Liver (tissue), 8 donors: ENCODE measurements at regions not wholly inside any gene's neighbourhood (a gene's known extent, or its start where the extent isn't known, plus 50 kb on each side); places are given as distances from the start of the nearest gene placed in this dataset.
"Not testable (repeated sequence)": the region's sequence is repeated elsewhere in the genome, so short reads cannot be mapped to it uniquely, and the experiment has no call there.

ENCODE experiments used
- DNase-seq: peaks from one replicate; pipeline ENCODE4 v3.0.0-alpha.2; 2017; ENCODE audit warnings: low spot score
- H3K27ac ChIP-seq, 2 donors: one replicate each; pipeline ENCODE4 v1.7.0; 2013; ENCODE audit warnings: inconsistent platforms in 2 of 2, low read length in 2 of 2, control low read depth in 1 of 2, low read depth in 1 of 2, mild to moderate bottlenecking in 1 of 2
- H3K27me3 ChIP-seq, 4 donors: one replicate each; pipeline versions ENCODE4 v1.6.1 to v1.7.0; 2013; ENCODE audit warnings: low read length in 3 of 4, inconsistent platforms in 1 of 4, mild to moderate bottlenecking in 1 of 4, moderate library complexity in 1 of 4; ENCODE audit not compliant: control insufficient read depth in 4 of 4, insufficient read depth in 4 of 4
- H3K36me3 ChIP-seq, 4 donors: one replicate each; pipeline versions ENCODE4 v1.6.1 to v1.7.0; 2013; ENCODE audit warnings: low read length in 3 of 4, mild to moderate bottlenecking in 3 of 4, low read depth in 1 of 4, moderate library complexity in 1 of 4; ENCODE audit not compliant: control insufficient read depth in 4 of 4, insufficient read depth in 3 of 4
- H3K4me1 ChIP-seq, 4 donors: one replicate each; pipeline versions ENCODE4 v1.6.1 to v1.7.0; 2013; ENCODE audit warnings: low read length in 3 of 4, mild to moderate bottlenecking in 3 of 4, moderate library complexity in 1 of 4; ENCODE audit not compliant: control insufficient read depth in 4 of 4, insufficient read depth in 4 of 4
- H3K4me3 ChIP-seq, 3 donors: one replicate each; pipeline versions ENCODE4 v1.6.1 to v1.7.0; 2013; ENCODE audit warnings: low read length in 3 of 3, control low read depth in 1 of 3, low read depth in 1 of 3, mild to moderate bottlenecking in 1 of 3
- H3K9ac ChIP-seq, 2 donors: one replicate each; pipeline ENCODE4 v1.7.0; 2013; ENCODE audit warnings: low read length in 2 of 2, mild to moderate bottlenecking in 2 of 2, moderate library complexity in 2 of 2, control low read depth in 1 of 2, low read depth in 1 of 2
- H3K9me3 ChIP-seq, 4 donors: one replicate each; pipeline versions ENCODE4 v1.6.1 to v1.7.0; 2013; ENCODE audit warnings: low read length in 3 of 4; ENCODE audit not compliant: control insufficient read depth in 4 of 4
- EGR1 ChIP-seq, 2 donors: IDR thresholded peaks; 2 replicates each; pipeline ENCODE4 v1.6.1; 2016 to 2018; ENCODE audit warnings: antibody characterized with exemption in 2 of 2, low read depth in 2 of 2
- FOXA1 ChIP-seq: IDR thresholded peaks from 2 replicates; pipeline ENCODE4 v1.6.1; 2016; ENCODE audit warnings: antibody characterized with exemption
- FOXA2 ChIP-seq: IDR thresholded peaks from 2 replicates; pipeline ENCODE4 v1.6.1; 2016; ENCODE audit warnings: antibody characterized with exemption
- GABPA ChIP-seq, 2 donors: IDR thresholded peaks in 1 of 2; conservative IDR thresholded peaks in 1 of 2; 2 replicates each; pipeline ENCODE4 v1.6.1; 2016; ENCODE audit warnings: antibody characterized with exemption in 2 of 2, mild to moderate bottlenecking in 1 of 2, moderate library complexity in 1 of 2
- HNF4A ChIP-seq, 2 donors: conservative IDR thresholded peaks; 2 replicates each; pipeline ENCODE4 v1.6.1; 2016; ENCODE audit warnings: antibody characterized with exemption in 2 of 2, mild to moderate bottlenecking in 2 of 2
- HNF4G ChIP-seq: IDR thresholded peaks from 2 replicates; pipeline ENCODE4 v1.6.1; 2016; ENCODE audit warnings: antibody characterized with exemption
- JUND ChIP-seq, 2 donors: IDR thresholded peaks; 2 replicates each; pipeline ENCODE4 v1.6.1; 2016; ENCODE audit warnings: antibody characterized with exemption in 2 of 2
- MAX ChIP-seq: IDR thresholded peaks from 2 replicates; pipeline ENCODE4 v1.6.1; 2016; ENCODE audit warnings: antibody characterized with exemption
- NR2F2 ChIP-seq: IDR thresholded peaks from 2 replicates; pipeline ENCODE4 v1.6.1; 2016; ENCODE audit warnings: antibody characterized with exemption
- RAD21 ChIP-seq, 2 donors: IDR thresholded peaks; 2 replicates each; pipeline ENCODE4 v1.6.1; 2016; ENCODE audit warnings: antibody characterized with exemption in 2 of 2, mild to moderate bottlenecking in 2 of 2
- REST ChIP-seq: IDR thresholded peaks from 2 replicates; pipeline ENCODE4 v1.6.1; 2016; ENCODE audit warnings: antibody characterized with exemption, mild to moderate bottlenecking
- RXRA ChIP-seq, 2 donors: IDR thresholded peaks; 2 replicates each; pipeline ENCODE4 v1.6.1; 2017 to 2018; ENCODE audit warnings: antibody characterized with exemption in 2 of 2, mild to moderate bottlenecking in 1 of 2
- SP1 ChIP-seq: IDR thresholded peaks from 2 replicates; pipeline ENCODE4 v1.6.1; 2018; ENCODE audit warnings: antibody characterized with exemption, mild to moderate bottlenecking
- TAF1 ChIP-seq: conservative IDR thresholded peaks from 2 replicates; pipeline ENCODE4 v1.6.1; 2016; ENCODE audit warnings: antibody characterized with exemption, mild to moderate bottlenecking
- YY1 ChIP-seq: IDR thresholded peaks from 2 replicates; pipeline ENCODE4 v1.6.1; 2016; ENCODE audit warnings: antibody characterized with exemption, mild to moderate bottlenecking
- WGBS: extraction: QIAGEN DNeasy Blood & Tissue Kit; methylation state at CpG from one replicate; pipeline ENCODE4 v1.1.7; 2013; 5-methylcytosine and 5-hydroxymethylcytosine counted together
- TF ChIP-seq, protein P1 (sequence below): IDR thresholded peaks from 2 replicates; pipeline ENCODE4 v1.6.1; 2016; ENCODE audit warnings: antibody characterized with exemption
- TF ChIP-seq, protein P2 (sequence below): IDR thresholded peaks from 2 replicates; pipeline ENCODE4 v1.6.1; 2016; ENCODE audit warnings: antibody characterized with exemption
- TF ChIP-seq, protein P3 (sequence below): fragments of 150-350 bp; IDR thresholded peaks from 2 replicates; pipeline ENCODE4 v1.5.1; 2017; ENCODE audit warnings: improper control_type of control experiment, low read depth, low read length; ENCODE audit not compliant: missing input control
- donor health status: healthy.
- donor health status: healthy.
- donor health status: healthy.
- donor health status: healthy.
- donor health status: healthy.

GRCh38 chr4:186805020-186805820, 81.6 kb upstream of the FAT1 start (continued):
- TF ChIP-seq NR2F2 (no peak), YY1 (no peak), SP1 (peak; percentile 82), HNF4G (peak; percentile 13), RXRA (IDR thresholded peaks at IDR 0.05) (peak; percentile 16 to 30), GABPA (IDR thresholded peaks at IDR 0.05 in 1 of 2, conservative IDR thresholded peaks at IDR 0.05 in 1 of 2) (no peak), RAD21 (IDR thresholded peaks at IDR 0.05) (peak; percentile 14 to 17), TAF1 (no peak), MAX (no peak), JUND (IDR thresholded peaks at IDR 0.05) (peak; percentile 12 to 16)

DNA sequence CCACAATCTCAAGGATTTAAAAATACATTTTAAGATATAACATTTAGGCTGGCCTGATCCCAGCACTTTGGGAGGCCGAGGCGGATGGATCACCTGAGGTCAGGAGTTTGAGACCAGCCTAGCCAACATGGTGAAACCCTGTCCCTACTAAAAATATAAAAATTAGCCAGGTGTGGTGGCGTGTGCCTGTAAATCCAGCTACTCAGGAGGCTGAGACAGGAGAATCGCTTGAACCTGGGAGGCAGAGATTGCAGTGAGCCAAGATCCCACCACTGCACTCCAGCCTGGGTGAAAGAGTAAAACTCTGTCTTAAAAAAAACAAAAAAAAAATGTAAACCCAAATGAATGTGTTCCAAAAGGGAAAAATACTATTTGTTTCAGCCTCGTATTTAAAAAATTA, 82.3 kb upstream of the FAT1 start:
- not testable (repeated sequence) for H3K4me3 ChIP-seq, DNase-seq, H3K9ac ChIP-seq, H3K27me3 ChIP-seq, H3K9me3 ChIP-seq, H3K36me3 ChIP-seq
- WGBS, result 67% methylated on average over 5 of the region's 5 CpGs
- H3K27ac ChIP-seq, result peak overlapping the region; percentile 3 to 48
- peaks cover 0 to 16% (median 10%) of the 10 kb centered on the region in 4 donors for H3K4me1 ChIP-seq

DNA sequence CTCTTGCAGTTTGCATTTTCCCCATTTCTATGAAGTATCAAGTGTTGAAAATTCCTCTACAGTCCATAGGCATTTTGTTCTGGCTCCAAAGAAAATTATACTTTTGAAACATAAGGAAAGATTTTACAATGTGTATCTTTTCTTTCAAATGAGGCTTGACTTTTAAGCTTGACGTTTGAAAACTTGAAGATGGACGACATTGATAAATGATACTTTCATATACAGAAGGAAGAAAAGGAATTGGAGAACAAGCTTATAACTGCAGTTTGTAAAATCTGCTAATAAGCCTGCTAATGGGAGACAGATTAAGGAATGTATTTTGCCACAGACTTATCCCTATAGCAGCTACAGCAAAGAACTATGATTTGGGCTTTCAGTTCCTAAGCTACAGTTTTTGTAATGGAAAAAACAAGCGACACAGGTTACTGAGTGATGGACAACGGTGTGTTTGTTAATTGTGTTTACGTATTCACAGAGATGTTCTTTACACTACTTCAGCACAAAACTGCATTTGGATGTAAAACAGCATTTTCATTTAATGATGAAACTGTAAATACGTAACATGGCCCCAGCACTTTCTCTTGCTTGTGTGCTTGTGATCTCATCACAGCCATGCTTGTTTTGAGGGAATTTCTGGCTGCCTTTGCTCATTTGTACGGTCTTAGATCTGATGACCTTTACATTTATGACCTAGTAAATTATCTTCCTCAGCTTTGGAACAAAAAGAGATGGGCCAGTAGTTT, 83.2 kb upstream of the FAT1 start:
- no peaks in the 10 kb centered on the region for H3K9me3 ChIP-seq
- TF ChIP-seq, protein P1, sequence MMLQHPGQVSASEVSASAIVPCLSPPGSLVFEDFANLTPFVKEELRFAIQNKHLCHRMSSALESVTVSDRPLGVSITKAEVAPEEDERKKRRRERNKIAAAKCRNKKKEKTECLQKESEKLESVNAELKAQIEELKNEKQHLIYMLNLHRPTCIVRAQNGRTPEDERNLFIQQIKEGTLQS, result no peak
- TF ChIP-seq EGR1 (IDR thresholded peaks at IDR 0.05; ENCODE audit: low read depth in 2 of 2) (no peak), FOXA2 (no peak), NR2F2 (no peak), RAD21 (IDR thresholded peaks at IDR 0.05) (no peak), JUND (IDR thresholded peaks at IDR 0.05) (no peak), RXRA (IDR thresholded peaks at IDR 0.05) (no peak), MAX (no peak), HNF4G (no peak), FOXA1 (no peak), GABPA (IDR thresholded peaks at IDR 0.05 in 1 of 2, conservative IDR thresholded peaks at IDR 0.05 in 1 of 2) (no peak), YY1 (no peak), TAF1 (no peak), REST (no peak), HNF4A (conservative IDR thresholded peaks at IDR 0.05) (no peak), SP1 (no peak)
- TF ChIP-seq, protein P2, sequence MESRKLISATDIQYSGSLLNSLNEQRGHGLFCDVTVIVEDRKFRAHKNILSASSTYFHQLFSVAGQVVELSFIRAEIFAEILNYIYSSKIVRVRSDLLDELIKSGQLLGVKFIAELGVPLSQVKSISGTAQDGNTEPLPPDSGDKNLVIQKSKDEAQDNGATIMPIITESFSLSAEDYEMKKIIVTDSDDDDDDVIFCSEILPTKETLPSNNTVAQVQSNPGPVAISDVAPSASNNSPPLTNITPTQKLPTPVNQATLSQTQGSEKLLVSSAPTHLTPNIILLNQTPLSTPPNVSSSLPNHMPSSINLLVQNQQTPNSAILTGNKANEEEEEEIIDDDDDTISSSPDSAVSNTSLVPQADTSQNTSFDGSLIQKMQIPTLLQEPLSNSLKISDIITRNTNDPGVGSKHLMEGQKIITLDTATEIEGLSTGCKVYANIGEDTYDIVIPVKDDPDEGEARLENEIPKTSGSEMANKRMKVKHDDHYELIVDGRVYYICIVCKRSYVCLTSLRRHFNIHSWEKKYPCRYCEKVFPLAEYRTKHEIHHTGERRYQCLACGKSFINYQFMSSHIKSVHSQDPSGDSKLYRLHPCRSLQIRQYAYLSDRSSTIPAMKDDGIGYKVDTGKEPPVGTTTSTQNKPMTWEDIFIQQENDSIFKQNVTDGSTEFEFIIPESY, result no peak
- TF ChIP-seq, protein P3, sequence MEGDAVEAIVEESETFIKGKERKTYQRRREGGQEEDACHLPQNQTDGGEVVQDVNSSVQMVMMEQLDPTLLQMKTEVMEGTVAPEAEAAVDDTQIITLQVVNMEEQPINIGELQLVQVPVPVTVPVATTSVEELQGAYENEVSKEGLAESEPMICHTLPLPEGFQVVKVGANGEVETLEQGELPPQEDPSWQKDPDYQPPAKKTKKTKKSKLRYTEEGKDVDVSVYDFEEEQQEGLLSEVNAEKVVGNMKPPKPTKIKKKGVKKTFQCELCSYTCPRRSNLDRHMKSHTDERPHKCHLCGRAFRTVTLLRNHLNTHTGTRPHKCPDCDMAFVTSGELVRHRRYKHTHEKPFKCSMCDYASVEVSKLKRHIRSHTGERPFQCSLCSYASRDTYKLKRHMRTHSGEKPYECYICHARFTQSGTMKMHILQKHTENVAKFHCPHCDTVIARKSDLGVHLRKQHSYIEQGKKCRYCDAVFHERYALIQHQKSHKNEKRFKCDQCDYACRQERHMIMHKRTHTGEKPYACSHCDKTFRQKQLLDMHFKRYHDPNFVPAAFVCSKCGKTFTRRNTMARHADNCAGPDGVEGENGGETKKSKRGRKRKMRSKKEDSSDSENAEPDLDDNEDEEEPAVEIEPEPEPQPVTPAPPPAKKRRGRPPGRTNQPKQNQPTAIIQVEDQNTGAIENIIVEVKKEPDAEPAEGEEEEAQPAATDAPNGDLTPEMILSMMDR, result no peak
- H3K36me3 ChIP-seq, result no peaks in the 10 kb centered on the region
- peak overlapping the region in 1 of 2 donors; percentile 40 for H3K27ac ChIP-seq
- DNase-seq, result no peak
- no peak overlapping the region for H3K9ac ChIP-seq
- 69% methylated on average over 7 of the region's 7 CpGs for WGBS
- no peak overlapping the region for H3K4me3 ChIP-seq
- H3K27me3 ChIP-seq, result no peaks in the 10 kb centered on the region
- H3K4me1 ChIP-seq, result peaks cover 0 to 16% (median 10%) of the 10 kb centered on the region in 4 donors
